HG03135 (cell line): ENCODE measurements at regions not wholly inside any gene's neighbourhood (a gene's known extent, or its start where the extent isn't known, plus 50 kb on each side); places are given as distances from the start of the nearest gene placed in this dataset.

ENCODE experiments used
- ATAC-seq: cut with Tn5 transposase; IDR thresholded peaks from one replicate; pipeline ENCODE4 v1.9.1; 2021; ENCODE audit warnings: mild to moderate bottlenecking, moderate library complexity; ENCODE audit not compliant: unreplicated experiment

DNA sequence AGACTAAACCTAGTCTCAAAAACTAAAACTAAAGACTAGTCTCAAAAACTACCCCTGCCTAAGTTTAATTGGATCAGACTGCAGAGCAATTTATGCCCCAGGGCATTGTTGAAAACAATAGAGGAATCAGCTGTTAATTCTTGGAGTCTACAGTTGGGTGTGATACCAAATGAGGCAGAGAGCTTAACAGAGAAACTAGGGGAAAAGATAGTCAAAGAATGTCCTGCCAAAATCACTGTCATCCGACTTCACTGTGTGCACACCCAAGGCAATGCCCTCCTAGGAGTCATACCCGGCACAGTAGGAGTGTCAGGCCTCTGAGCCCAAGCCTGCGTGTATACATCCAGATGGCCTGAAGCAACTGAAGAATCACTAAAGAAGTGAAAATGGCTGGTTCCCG, 90.5 kb upstream of the TOMM7 start:
- no peak for ATAC-seq

DNA sequence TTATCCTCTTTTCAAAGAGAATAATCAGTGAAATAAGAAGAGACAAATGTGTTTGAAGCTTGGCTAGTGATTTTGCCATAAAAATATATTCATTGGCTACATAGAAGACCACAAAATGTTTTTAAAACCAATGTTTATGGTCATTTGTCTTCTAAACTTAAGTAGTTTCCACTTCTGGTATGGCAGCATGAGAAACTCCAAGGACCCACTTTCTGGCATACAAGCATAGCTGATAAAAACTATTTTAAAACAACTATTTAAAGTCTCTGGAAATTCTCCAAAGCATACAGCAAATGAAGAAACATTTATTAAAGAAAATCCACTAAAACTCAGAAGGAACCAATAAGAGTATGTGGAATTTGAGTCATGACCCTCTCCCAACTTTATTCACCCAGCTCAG, 89.2 kb upstream of the TOMM7 start:
- ATAC-seq, result no peak

GRCh38 chr7:22909917-22910316, 87.3 kb upstream of the TOMM7 start:
- no peak for ATAC-seq

DNA sequence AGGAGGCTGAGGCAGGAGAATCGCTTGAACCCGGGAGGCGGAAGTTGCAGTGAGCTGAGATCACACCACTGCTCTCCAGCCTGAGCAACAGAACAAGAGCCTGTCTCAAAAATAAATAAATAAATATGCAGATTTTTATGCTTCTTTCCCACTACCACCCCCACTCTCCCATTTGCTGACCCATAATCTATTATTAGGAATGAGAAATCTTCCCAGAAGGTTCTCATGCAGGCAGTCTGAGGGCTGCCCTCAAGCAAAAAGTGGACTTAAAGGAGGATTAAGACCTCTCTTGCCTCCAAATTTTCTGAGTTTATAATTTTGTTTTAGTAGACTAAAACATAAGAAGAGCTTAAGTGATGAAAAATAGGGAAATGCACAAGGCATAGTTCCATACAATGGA, 85.2 kb upstream of the TOMM7 start:
- ATAC-seq, result no peak

- no peak for ATAC-seq
These were observed 78.1 kb upstream of the TOMM7 start for GRCh38 chr7:22900784-22901183.

GRCh38 chr7:22900101-22900500, 77.5 kb upstream of the TOMM7 start:
- ATAC-seq, result no peak

DNA sequence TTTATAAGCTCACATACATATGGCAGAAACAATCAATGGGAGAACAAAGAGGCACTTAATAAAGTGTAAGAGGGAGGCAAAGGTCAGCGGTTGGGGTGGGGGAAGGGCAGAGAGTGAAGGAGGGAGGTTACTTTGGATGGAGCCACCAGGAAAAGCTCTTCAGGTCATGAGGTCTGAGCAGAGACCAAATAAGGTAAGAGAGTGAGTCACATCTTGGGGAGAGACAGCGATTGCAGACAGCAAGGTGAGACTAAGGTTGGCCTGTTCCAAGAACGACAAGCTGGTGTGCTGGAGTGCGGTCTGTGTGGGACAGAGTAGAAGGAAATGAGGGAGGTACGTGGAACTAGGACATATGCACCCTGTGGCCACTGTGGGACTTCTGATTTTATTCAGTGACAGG, 74.3 kb upstream of the TOMM7 start:
- ATAC-seq, result no peak

GRCh38 chr7:22895828-22896165, 73.1 kb upstream of the TOMM7 start:
- no peak for ATAC-seq

DNA sequence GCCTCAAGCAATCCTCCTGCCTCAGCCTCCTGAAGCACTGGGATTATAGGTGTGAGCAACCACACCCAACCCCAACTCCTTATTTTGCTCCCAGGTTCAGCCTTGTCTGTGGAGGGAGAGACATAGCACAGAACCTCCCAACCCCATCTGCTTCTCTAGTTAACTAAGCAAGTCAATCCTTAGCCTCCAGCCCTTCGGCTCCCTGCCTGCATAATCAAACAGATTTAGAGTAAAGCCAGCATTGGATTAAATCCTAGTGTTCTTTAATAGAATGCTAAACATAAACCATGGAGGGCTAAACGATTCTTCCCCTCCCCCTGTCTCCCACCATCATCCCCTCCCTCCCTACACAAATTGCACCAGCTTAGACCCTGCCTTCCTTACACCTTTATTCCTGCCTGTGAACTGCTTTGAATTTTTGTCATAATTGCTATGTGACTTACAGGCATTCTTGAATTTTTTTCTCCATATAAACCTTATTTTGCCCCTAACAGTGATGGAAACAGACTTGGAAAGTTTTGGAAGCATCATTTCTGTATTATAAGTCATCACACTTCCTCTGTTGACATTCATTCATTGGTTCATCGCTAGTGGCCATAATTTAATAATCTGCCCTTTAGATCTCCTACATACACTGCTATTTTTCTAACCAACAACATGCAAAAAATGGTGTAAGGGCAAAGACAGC, 72.6 kb upstream of the TOMM7 start:
- ATAC-seq, result no peak

DNA sequence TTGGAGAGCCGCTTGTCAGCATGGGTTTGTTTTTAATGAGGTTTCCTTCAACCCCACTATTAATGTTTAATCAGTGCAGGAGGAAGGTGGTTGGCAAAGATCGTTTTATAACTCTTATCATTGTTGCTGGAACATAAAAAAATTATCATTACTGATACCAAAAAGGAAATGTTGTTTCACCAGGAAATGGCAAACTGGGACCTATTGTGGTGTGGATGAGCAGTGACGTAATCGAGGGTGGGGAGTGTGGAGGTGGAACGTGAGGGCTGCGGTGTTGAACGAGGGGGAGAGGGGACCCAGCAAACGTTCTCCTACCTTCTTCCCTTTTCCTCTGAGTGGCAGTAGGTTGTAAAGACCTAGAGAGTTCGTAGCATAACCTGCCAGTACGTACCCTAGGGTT, 71.9 kb upstream of the TOMM7 start:
- no peak for ATAC-seq

DNA sequence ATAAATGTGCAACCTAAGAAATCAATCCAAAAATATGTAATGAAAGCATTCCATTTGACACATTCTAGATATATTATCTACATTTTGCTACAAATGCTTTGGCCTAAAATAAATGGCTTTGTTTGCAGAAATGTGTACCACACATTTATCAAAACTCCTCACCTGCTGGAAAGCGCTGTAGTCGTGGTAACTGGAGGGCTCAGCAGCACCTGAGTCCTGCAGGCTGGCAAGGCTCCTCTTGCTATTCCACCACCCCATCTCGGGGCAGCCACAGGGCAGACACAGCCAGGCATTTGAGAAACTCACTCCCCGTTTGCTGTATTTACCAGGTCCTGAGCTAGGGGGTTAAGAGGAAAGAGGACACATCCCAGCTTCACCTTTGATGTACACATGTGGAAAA, 68.1 kb upstream of the TOMM7 start:
- no peak for ATAC-seq

GRCh38 chr7:22885797-22886261, 63.2 kb upstream of the TOMM7 start:
- peak; percentile 93 for ATAC-seq

- ATAC-seq, result peak; percentile 60
These were observed 62.5 kb upstream of the TOMM7 start for GRCh38 chr7:22884911-22885788.

DNA sequence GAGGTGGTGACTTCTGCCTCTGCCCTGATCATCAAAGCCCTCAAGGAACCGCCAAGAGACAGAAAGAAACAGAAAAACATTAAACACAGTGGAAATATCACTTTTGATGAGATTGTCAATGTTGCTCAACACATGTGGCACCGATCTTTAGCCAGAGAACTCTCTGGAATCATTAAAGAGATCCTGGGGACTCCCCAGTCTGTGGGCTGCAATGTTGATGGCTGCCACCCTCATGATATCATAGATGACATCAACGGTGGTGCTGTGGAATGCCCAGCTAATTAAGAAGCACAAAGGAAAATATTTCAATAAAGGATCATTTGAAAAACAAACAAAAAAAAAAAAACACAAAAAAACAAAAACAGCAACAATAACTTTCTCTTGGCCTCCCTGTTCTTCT, 59.5 kb upstream of the TOMM7 start:
- ATAC-seq, result no peak

DNA sequence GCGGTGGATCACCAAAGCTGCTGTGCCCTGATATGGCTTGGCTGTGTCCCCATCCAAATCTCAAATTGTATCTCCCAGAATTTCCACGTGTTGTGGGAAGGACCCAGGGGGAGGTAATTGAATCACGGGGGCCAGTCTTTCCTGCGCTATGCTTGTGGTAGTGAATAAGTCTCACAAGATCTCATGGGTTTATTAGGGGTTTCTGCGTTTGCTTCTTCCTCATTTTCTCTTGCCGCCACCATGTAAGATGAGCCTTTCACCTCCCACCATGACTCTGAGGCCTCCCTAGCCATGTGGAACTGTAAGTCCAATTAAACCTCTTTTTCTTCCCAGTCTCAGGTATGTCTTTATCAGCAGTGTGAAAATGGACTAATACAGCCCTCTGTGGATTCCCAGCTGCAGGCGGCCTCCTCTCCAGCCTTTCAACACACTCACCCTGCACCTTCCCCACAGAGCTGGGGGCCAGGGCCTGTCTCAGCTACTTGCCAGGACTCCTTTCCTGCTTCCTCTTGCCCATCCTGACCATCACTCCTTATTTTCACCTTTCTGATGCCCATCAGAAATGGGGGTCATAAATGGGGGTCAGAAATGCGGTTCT, 57.2 kb upstream of the TOMM7 start:
- ATAC-seq, result no peak

DNA sequence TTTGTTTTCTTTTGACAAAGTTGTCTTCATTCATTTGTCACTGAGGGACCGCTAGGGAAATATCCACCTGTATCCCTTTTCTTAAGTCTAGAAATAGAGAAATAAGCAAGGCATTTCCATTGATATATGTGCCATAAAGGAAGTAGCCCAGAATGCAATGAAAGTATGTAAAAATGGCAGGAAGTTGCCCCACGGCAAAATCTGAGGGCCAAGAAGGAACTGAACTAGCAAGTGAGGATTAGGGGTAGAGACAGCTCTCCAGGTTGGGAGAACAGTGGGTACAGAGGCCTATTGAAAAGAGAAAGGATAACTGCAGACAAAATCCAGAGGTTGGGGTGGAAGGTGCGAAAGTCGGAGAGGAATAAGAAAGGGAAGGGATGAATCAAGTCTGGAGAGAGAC, 56.6 kb upstream of the TOMM7 start:
- ATAC-seq, result no peak

DNA sequence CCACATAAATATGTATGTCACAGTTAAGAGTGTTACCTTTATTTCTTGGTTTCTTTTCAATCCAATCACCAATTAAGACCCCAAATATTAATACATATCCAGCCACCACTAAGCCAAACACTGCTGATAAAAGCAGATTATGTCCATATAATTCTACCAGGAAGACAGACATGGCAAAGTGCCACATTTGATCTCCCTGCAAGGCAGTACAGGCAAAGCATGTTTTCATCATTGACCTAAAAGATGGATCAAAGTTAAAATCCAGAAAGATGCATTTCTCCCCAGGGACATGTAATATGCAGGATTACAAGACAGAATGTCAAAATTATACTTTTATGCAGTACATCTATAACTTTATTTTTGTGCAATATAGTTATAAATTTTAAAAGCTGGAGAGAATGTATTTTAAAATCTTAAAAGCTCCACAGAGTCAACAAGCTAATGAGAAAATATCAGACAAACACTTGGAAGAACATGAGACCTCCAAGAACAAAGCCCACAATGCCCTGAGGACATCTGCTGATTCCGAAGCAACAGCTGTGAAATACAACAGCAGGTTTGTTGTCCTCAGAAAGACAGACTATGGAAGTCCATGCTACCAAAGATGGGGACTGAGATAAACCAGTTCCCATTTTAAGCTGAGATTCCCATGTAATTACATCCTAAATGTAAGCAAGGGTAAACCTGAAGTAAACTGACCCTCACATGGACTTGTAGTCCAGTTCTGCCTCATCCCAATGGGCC, 54.5 kb upstream of the TOMM7 start:
- ATAC-seq, result no peak

DNA sequence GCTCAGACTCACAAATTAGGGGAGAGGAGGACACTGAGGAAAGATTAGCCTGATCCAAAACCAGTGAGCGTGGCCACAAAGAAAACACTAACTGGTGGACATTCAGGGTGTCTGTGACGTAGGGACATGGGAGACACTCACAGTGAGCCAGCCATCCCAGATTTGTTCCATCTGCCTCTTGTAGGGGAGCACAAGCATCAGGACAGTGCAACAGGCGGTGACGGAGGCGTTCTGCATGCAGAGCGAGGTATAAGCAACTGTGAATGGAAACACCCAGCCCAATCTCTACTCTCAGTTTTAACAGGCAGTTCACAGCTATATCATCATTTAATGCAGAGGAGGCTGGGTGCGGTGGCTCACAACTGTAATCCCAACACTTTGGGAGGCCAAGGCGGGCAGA, 52.8 kb upstream of the TOMM7 start:
- ATAC-seq, result no peak

- ATAC-seq, result no peak
These were observed 52.3 kb upstream of the TOMM7 start for GRCh38 chr7:22874904-22875303.
